Aorta (tissue), 5 donors: ENCODE measurements at regions not wholly inside any gene's neighbourhood (a gene's known extent, or its start where the extent isn't known, plus 50 kb on each side); places are given as distances from the start of the nearest gene placed in this dataset.
A peak's percentile ranks its signal among the peaks of the same experiment; 100 is the strongest.

Experiments
- ATAC-seq: fragments of 200-7000 bp; cut with Tn5 transposase; one replicate; pipeline ENCODE4 v1.9.1; 2022; ENCODE audit warnings: moderate library complexity; ENCODE audit not compliant: low FRiP score
- DNase-seq, 2 donors: peaks; one replicate each; pipeline ENCODE4 v3.0.0-alpha.2; 2020
- H3K27ac ChIP-seq, 2 donors: one replicate each; pipeline ENCODE4 v1.5.1; 2013; ENCODE audit warnings: low read length in 2 of 2, mild to moderate bottlenecking in 2 of 2, moderate library complexity in 2 of 2, control low read depth in 1 of 2, inconsistent platforms in 1 of 2, low read depth in 1 of 2
- H3K27me3 ChIP-seq, 2 donors: one replicate each; pipeline ENCODE4 v1.6.1; 2013; ENCODE audit warnings: control low read depth in 1 of 2, low read length in 1 of 2, mild to moderate bottlenecking in 1 of 2, moderate library complexity in 1 of 2; ENCODE audit not compliant: insufficient read depth in 2 of 2, control insufficient read depth in 1 of 2
- H3K36me3 ChIP-seq, 2 donors: one replicate each; pipeline ENCODE4 v1.6.1; 2013; ENCODE audit warnings: control low read depth in 1 of 2, low read length in 1 of 2, mild to moderate bottlenecking in 1 of 2; ENCODE audit not compliant: insufficient read depth in 2 of 2, control insufficient read depth in 1 of 2
- H3K4me1 ChIP-seq, 2 donors: one replicate each; pipeline ENCODE4 v1.6.1; 2013; ENCODE audit warnings: low read length in 2 of 2, control low read depth in 1 of 2, mild to moderate bottlenecking in 1 of 2, moderate library complexity in 1 of 2; ENCODE audit not compliant: insufficient read depth in 2 of 2, control insufficient read depth in 1 of 2
- H3K4me3 ChIP-seq, 2 donors: one replicate each; pipeline ENCODE4 v1.5.1; 2013; ENCODE audit warnings: low read length in 2 of 2, control low read depth in 1 of 2, mild to moderate bottlenecking in 1 of 2
- H3K9me3 ChIP-seq: one replicate; pipeline ENCODE4 v1.6.1; 2013; ENCODE audit warnings: mild to moderate bottlenecking, low read length; ENCODE audit not compliant: control insufficient read depth
- WGBS, 2 donors: extraction: QIAGEN DNeasy Blood & Tissue Kit; methylation state at CpG; one replicate each; pipeline ENCODE4 v1.1.7; 2013; 5-methylcytosine and 5-hydroxymethylcytosine counted together
- intact Hi-C, 2 donors: fragments of 100-400 bp; cut with DNase I; formaldehyde crosslinking; loops; one replicate each; pipeline versions ENCODE4 v1.14.2 to v1.15.0; 2022
- donor health status: healthy with polysubstance abuse.
- donor health status: Bipolar disorder and iron deficiency.
- donor health status: DM: no; HTN: no; CAD: no.
- donor health status: DM: no; HTN: no; CAD: no.
- donor health status: DM: yes; HTN: yes; CAD: no.

DNA sequence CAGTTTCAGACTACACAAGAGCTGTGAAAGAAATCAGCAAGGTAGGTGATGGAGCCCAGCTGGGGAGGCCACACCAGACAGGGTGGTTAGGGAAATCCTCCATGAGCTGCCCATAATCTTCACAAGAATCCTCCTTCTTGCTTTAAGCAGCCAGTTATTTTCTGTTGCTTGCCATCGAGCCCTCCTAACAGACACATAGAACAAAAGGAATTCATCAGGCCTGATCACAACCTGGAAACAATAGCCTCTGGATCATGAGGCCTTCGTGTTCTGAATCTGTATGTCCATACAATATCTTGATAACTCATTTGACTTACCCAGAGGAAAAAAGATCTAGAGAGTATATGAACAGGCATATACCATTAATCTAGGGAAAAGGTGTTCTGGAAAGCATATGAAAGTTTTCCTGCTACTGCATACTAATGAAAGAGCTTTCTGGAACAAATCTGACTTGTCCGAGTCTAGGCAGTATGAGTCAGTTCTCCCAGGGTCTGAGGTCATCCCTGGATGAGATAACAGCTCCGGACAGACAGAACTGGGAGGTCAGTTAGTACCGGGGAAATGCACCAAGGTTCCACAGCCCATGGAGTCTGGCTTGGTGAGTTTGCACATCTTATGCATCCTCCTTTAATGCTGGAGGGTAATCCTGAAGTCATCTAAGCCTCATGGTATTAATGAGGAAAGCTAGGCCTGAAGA lies 52.8 kb upstream of the ELK3 start:
- intact Hi-C loops: no loop called here

GRCh38 chr12:96143392-96143791 lies 50.8 kb upstream of the ELK3 start:
- Histone ChIP-seq H3K4me3 (no peak overlapping the region), H3K4me1 (no peaks in the 10 kb centered on the region), H3K36me3 (no peaks in the 10 kb centered on the region), H3K27me3 (no peaks in the 10 kb centered on the region), H3K27ac (no peak overlapping the region), H3K9me3 (no peaks in the 10 kb centered on the region)
- DNase-seq (no peak), ATAC-seq (peak; percentile 26)
- 71 to 81% methylated on average over 6 of the region's 6 CpGs for WGBS, 2 donors
- intact Hi-C loops: no loop called here

More for the DNA sequence above, 52.8 kb upstream of the ELK3 start:
- DNase-seq: no peak
- 43 to 56% methylated on average over 5 of the region's 5 CpGs for whole genome bisulfite sequencing, 2 donors
- H3K4me3 ChIP-seq: no peak overlapping the region
- H3K27ac ChIP-seq: no peak overlapping the region
- ATAC-seq: no peak
- no peaks in the 10 kb centered on the region for H3K9me3 ChIP-seq
- no peaks in the 10 kb centered on the region for H3K4me1 ChIP-seq
- no peaks in the 10 kb centered on the region for H3K27me3 ChIP-seq
- H3K36me3 ChIP-seq: no peaks in the 10 kb centered on the region

- DNase-seq (no peak), ATAC-seq (no peak)
- WGBS, 2 donors: 66 to 67% methylated on average over 6 of the region's 6 CpGs
- Histone ChIP-seq H3K27me3 (no peaks in the 10 kb centered on the region), H3K4me3 (no peak overlapping the region), H3K36me3 (no peaks in the 10 kb centered on the region), H3K4me1 (no peaks in the 10 kb centered on the region), H3K27ac (no peak overlapping the region), H3K9me3 (no peaks in the 10 kb centered on the region)
- intact Hi-C loops: no loop called here
Measured at GRCh38 chr12:96143827-96144565, 50.2 kb upstream of the ELK3 start.
